GM12873 (cell line): ENCODE measurements at regions not wholly inside any gene's neighbourhood (a gene's known extent, or its start where the extent isn't known, plus 50 kb on each side); places are given as distances from the start of the nearest gene placed in this dataset.

Source experiments
- CTCF ChIP-seq: IDR thresholded peaks from 2 replicates; pipeline ENCODE4 v1.5.1; 2012; ENCODE audit warnings: low read depth, mild to moderate bottlenecking, moderate library complexity, low read length, control low read depth; ENCODE audit not compliant: insufficient read depth; ENCODE audit errors: missing control alignments

GRCh38 chr20:17036541-17036940, 190.3 kb upstream of the PCSK2 start:
- TF ChIP-seq CTCF = no peak

- no peak for TF ChIP-seq CTCF
These were observed 184.7 kb upstream of the PCSK2 start for GRCh38 chr20:17042122-17042521.

GRCh38 chr20:17043323-17043722, 183.5 kb upstream of the PCSK2 start:
- no peak for TF ChIP-seq CTCF

- TF ChIP-seq CTCF = no peak
These were observed 181.9 kb upstream of the PCSK2 start for GRCh38 chr20:17044891-17045290.

- no peak for TF ChIP-seq CTCF
These were observed 167.4 kb upstream of the PCSK2 start for GRCh38 chr20:17059465-17059864.

- TF ChIP-seq CTCF = no peak
These were observed 165.1 kb upstream of the PCSK2 start for GRCh38 chr20:17061715-17062114.

GRCh38 chr20:17062712-17063111, 164.1 kb upstream of the PCSK2 start:
- no peak for TF ChIP-seq CTCF
